HG03108 (cell line): ENCODE measurements at regions not wholly inside any gene's neighbourhood (a gene's known extent, or its start where the extent isn't known, plus 50 kb on each side); places are given as distances from the start of the nearest gene placed in this dataset.

ENCODE experiments used
- ATAC-seq: cut with Tn5 transposase; IDR thresholded peaks from one replicate; pipeline ENCODE4 v1.9.1; 2021; ENCODE audit warnings: moderate library complexity; ENCODE audit not compliant: unreplicated experiment

- no peak for ATAC-seq
Measured at GRCh38 chr5:40390281-40391149, 289.2 kb upstream of the PTGER4 start.

GRCh38 chr5:40389591-40389990 is 290.1 kb upstream of the PTGER4 start:
- no peak for ATAC-seq

GRCh38 chr5:40386289-40386688 is 293.4 kb upstream of the PTGER4 start:
- peak; percentile 80 for ATAC-seq

GRCh38 chr5:40385544-40385943 is 294.2 kb upstream of the PTGER4 start:
- ATAC-seq = no peak

- no peak for ATAC-seq
Measured at GRCh38 chr5:40384782-40385390, 294.8 kb upstream of the PTGER4 start.

- no peak for ATAC-seq
Measured at GRCh38 chr5:40383749-40384651, 295.7 kb upstream of the PTGER4 start.

GRCh38 chr5:40381676-40382363 is 297.9 kb upstream of the PTGER4 start:
- ATAC-seq = no peak

GRCh38 chr5:40381016-40381415 is 298.7 kb upstream of the PTGER4 start:
- no peak for ATAC-seq

- ATAC-seq = peak; percentile 81
Measured at GRCh38 chr5:40378396-40379177, 301.1 kb upstream of the PTGER4 start.

- ATAC-seq = peak; percentile 56
Measured at GRCh38 chr5:40376566-40376965, 303.1 kb upstream of the PTGER4 start.

- ATAC-seq = no peak
Measured at GRCh38 chr5:40374853-40375252, 304.9 kb upstream of the PTGER4 start.

- no peak for ATAC-seq
Measured at GRCh38 chr5:40368200-40368599, 311.5 kb upstream of the PTGER4 start.

GRCh38 chr5:40367255-40367654 is 312.5 kb upstream of the PTGER4 start:
- ATAC-seq = no peak

- peak; percentile 75 for ATAC-seq
Measured at GRCh38 chr5:40365342-40366330, 314.1 kb upstream of the PTGER4 start.

- no peak for ATAC-seq
Measured at GRCh38 chr5:40364441-40364840, 315.3 kb upstream of the PTGER4 start.

- ATAC-seq = no peak
Measured at GRCh38 chr5:40361378-40361777, 318.3 kb upstream of the PTGER4 start.

- no peak for ATAC-seq
Measured at GRCh38 chr5:40360685-40361084, 319.0 kb upstream of the PTGER4 start.

- no peak for ATAC-seq
Measured at GRCh38 chr5:40359832-40360231, 319.9 kb upstream of the PTGER4 start.

- ATAC-seq = no peak
Measured at GRCh38 chr5:40359093-40359492, 320.6 kb upstream of the PTGER4 start.
